Hindlimb muscle (tissue), 1 donor: ENCODE measurements at regions not wholly inside any gene's neighbourhood (a gene's known extent, or its start where the extent isn't known, plus 50 kb on each side); places are given as distances from the start of the nearest gene placed in this dataset.

ENCODE experiments used
- DNase-seq: peaks from one replicate; pipeline ENCODE4 v3.0.0-alpha.2; 2013

DNA sequence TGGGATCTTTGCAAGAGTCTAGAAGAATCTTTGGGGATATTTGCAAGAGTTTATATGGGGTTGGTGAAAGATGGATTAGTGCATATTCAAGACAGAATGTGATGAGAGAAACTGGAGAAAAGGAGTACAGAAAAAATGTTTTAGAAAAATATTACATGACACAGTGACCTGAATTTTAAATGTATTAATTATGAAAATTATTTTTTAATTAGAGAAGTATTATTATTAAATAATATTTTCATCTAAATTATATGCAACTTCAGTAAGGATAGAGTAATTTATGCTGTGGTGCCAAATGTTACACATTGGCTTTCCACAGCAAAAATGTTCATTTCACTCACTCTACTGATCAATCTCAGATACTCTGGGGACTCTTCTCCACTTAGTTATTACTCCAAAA, 1442.8 kb upstream of the SLC39A10 start:
- no peak for DNase-seq

DNA sequence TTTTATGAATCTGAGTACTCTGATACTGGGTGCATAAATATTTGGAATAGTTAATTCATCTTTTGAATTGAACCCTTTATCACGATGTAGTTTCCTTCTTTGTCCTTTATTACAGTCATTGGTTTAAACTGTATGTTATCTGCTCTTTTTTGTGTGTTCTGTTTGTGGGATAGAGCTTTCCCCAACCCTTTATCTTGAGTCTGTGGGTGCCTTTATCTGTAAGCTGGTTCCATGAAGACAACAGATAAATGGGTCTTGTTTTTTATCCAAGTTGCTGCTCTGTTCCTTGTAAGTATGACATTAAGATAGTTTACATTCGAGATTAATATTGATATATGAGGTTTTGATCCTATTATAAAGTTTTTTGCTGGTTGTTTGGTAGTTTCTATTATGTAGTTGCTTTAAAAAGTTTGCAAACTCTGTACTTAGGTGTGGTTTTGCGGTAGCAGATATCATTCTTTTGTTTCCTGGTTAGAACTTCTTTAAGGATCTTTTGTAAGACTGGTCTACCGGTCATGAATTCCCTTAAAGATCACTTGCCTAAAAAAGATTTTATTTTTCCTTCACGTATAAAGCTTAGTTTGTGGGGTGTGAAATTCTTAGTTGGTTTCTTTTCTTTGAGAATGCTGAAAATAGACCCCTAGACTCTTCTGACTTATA, 1451.3 kb upstream of the SLC39A10 start:
- DNase-seq = no peak

DNA sequence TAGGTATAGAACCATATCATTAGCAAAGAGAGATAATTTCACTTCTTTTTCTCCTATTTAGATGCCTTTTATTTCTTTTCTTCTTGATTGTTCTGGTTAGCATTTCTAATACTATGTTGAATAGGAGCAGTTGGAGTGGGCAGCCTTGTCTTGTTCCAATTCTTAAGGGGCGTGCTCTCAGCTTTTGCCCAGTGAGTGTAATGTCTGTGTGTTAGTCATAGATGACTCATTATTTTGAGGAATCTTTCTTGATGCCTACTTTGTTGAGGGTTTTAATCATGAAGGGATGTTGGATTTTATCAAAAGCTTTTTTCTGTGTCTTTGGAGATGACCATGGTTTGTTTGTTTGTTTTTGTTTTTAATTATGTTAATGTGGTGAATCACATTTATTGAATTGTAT, 1453.1 kb upstream of the SLC39A10 start:
- no peak for DNase-seq

DNA sequence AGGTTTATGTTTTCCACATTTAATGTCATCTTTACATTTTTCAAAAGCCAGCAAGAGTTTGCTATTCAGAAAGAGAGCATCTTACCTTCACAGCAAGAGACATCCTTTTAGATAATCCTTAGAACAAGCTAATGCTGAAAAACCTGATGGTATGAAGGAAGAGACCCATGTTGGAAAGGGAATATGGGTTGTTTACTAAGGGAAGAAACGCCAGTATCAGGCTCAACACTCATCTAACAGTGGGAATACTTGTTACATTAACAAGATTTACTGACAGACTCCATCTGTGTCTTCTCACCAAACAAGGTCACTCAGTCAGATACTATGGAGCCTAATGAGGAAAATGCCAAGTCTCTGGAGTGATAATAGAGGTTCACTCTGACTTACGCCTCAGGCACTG, 1474.1 kb upstream of the SLC39A10 start:
- DNase-seq = no peak

DNA sequence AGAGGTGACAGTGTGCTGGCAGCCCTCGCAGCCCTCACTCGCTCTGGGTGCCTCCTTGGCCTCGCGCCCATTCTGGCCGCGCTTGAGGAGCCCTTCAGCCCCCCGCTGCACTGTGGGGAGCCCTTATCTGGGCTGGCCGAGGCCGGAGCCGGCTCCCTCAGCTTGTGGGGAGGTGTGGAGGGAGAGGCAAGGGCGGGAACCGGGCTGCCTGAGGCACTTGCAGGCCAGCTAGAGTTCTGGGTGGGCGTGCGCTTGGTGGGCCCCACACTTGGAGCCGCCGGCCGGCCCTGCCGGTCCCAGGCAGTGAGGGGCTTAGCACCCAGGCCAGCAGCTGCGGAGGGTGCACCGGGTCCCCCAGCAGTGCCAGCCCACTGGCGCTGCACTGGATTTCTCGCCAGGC, 1480.9 kb upstream of the SLC39A10 start:
- no peak for DNase-seq

DNA sequence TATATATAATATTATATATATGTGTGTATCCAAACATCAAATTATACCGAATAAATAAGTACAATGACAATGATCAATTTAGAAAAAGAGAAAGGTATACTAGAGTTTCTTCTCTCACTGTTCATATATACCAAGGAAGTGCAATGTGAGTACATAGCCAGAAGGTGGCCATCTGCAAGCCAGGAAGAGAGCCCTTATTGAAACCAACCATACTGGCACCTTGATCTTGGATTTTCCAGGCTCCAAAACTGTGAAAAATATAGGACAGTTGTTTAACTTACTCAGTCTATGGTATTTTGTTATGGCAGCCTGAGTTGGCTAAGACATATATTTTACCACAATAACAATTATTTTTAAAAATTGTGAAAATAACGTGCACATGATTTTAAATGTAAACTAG, 1490.2 kb upstream of the SLC39A10 start:
- no peak for DNase-seq

DNA sequence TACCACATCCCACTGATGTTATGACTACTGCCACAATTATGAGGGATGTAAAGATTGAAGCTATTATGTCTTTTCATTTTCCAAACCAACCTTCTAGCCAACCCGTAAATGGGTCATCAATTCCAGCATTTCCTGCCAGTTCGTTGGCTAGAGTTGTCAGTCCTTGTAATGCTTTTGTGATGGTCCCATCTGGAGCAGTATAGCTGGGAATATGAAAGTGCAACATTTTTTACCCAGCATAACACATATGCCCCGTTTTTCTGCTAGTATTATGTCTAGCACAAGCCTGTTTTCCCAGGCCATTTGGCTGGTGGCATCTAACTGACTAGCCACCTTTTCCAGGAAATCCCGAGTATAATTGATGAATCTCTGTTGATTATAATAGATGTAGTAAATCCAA, 1501.6 kb upstream of the SLC39A10 start:
- no peak for DNase-seq

DNA sequence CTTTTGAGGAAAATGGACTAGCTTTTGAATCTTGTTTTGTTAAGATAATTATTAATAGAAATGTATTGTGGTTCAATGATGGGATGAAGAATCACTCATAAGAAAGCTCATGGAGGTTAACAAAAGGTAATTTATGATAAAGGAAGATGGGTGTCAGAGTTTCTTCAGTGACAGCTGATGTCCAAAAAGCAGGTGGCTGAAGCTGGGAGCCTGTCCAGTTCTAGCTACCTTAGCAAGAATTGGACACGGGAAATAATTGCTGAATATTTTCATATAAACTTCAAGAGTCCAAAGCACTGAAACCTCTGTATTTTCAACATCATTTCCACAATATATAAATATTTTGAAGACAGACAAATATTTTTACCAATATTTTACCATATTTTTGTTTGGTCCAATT, 1505.8 kb upstream of the SLC39A10 start:
- no peak for DNase-seq

DNA sequence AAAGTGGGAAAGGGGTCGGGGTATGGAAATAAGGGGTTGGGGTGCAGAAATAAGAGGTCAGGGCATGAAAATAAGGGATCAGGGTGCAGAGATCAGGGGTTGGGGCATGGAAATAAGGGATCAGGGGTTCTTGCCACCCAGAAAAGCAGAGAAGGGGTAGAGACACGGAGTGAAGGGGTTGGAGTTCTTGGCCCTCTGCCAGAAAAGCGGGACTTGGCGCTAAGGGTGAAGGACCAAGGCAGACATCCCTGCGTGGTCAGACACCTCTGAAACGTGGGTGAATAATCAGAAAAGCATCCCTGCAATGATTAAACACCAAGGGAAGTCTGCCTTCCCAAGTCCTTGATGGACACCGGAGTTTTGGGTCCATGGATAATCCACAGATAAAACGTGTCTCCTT, 1521.6 kb upstream of the SLC39A10 start:
- no peak for DNase-seq

DNA sequence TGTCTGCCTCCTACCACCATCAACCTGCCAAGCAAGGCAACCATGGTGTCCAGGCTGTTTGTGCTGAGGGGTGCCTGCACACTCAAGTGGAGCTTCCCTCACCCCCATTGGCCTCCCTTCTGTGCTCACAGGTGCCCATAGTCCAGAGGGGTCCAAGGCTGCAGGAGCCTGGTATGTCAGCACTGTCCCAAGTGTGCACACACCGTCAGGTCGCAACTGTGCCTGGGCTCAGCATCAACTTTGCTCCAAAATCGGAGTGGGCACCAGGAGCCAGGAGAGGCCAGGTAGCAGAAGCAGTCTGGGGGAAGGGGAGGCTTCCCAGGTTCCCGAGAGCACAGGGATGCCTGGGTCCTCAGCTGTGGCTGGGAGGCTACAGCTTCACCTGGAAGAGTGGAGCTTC, 1528.2 kb upstream of the SLC39A10 start:
- DNase-seq = no peak

DNA sequence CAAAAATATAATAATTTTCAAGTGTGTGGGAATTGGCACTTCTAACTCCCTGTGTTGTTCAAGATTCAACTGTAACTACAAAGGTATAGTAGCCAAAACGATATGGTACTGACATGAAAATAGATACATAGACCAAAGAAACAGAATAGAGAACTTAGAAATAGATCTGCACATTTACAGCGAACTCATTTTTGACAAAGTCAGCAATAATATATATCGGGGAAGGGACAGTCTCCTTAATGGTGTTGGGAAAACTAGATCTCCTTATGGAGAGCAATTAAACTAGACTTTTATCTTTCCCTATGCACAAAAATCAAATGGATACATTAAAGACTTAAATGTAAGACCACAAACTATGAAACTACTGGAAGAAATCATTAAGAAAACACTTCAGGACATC, 1530.6 kb upstream of the SLC39A10 start:
- DNase-seq = no peak

DNA sequence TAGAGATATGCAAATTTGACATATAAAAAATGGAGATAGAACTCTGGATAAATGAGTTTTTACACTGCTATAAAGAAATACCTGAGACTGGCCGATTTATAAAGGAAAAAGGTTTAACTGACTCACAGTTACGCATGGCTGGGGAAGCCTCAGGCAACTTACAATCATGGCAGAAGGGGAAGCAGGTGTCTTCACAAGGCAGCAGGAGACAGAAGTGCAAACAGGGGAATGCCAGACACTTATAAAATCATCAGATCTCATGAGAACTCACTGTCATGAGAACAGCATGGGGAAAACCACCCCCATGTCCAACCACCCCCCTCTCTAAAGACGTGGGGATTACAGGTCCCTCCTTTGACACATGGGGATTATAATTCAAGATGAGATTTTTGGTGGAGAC, 1540.2 kb upstream of the SLC39A10 start:
- no peak for DNase-seq

DNA sequence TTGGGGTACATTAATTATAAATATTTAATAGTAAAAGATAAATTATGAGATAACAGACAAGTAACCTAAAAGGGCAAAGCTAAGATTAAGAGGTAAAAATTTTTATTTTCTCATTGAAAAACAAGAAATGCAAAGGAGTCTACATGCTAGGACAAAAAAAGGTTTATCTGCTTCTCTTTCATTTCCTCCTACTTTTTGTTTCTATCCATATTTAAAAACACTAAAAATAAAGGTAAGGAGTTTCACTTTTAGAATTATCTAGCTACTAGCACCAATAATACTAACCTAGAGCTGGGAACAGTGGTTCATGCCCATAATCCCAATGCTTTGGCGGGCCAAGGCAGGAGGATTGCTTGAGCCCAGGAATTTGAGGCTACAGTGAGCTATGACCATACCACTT, 1551.7 kb upstream of the SLC39A10 start:
- no peak for DNase-seq

DNA sequence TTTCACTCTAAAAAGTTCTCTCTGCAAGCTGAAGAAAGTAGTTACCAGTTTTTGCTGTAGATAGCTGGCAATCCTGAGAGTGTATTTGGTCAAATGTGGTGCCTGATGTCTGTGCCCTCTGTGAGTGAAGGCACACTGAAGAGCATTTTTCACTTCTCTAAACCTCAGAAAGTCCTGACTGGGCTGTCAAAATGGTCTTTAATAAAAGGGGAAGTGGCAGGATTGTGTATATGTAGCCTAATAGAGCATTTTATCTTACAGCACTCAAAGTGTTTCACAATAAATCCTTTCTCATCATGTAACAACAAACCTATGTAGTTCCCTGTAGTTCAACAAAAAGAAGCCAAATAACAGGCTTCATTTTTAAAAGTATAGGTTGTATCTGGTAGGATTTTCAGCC, 1552.3 kb upstream of the SLC39A10 start:
- DNase-seq = no peak

DNA sequence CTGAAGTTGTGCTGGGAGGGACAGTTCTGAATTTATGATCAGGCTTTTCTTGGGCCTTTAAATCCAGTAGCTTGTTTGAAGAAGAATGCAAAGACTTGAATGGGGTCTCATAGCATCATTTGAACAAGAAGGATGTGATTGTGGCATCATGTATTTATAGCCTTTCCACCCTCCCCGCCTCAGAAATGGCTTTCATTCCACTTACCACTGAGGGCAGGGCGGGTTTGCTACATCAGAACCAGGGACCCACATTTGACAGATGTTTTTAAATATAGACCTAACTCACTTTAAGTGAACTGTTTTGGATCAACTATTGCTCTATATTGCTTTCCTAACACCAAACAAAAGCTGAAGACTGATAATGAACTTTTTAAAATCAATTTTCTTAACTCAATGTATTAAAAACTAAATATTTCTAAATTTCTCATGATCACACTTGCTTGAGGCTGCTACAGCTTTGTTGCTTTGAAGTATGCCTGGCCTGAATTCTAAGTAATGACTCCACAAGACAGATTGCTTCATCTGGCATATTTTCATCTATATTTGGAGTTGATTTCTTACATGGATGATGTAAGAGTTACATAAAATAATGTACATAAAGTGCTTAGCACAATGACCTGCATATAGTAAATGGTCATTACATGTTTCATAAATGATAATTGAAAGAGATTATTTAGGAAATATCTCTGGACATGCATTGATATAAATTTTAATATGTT, 1552.9 kb upstream of the SLC39A10 start:
- DNase-seq = no peak

DNA sequence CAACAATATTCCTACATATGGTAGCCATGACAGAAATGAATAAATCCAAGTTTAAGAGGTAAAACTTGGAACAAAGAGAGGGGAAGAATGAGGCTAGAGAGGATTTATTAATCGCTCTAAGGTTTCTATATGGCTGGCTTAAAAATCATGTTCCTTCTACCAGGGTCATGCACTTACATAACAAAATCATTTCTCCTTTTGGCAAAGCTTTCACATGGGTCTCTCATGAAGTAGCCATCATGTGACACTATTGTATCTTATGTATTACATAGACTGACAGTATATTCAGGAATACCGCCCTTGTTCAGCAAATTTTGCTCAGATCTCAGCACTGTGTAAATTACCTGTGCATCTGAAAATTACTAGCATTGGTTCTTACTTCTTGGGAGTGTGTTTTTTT, 1554.5 kb upstream of the SLC39A10 start:
- no peak for DNase-seq

DNA sequence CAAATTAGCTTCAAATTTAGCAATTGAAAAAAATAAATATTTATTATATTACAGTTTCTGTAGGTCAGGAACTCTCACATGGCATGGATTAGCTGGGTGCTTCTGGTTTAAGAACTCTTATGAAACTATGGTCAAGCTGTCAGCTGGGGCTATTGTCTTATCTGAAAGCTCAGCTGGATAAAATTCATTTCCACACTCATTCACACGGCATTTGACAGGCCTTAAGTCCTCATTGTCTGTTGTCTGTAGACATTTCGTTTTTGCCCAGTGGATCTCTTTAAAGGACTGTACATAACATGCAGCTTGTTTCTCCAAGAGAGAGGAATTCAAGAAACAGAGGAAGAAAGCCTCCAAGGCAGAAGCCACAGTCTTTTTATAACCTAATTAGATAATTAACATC, 1556.8 kb upstream of the SLC39A10 start:
- DNase-seq = no peak

DNA sequence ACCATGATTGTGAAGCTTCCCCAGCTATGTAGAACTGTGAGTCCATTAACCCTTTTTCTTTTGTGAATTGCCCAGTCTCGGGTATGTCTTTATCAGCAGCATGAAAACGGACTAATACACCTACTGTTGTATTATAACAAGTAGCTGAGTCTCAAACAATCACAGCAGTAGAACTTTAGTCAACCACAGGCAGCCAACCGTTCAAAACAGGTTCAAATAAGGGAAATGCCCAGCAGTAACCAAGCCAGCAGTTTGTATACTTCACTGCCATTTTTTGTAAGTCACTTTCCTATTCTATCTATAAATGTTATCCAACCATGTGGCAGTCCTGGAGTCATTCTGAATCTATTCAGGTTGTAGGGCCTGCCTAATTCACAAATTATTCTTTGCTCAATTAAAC, 1560.6 kb upstream of the SLC39A10 start:
- no peak for DNase-seq

DNA sequence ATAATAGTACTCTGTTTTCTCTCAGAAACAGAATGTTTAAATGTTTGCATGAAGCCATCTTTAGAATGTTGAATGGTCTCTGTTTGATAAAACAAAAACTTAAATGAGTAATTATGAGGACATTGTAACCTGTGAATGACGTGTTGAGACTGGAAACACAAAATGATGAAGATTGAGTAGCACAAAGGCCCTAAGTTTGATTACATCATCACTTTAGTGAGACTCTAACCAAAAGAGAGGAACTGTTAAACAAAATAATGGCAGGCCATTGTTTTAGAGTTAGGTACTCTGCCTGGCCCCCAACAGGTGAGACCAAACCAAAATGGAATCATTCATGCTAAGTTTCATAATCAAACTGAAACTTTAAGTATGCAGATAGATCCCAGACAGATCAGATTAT, 1561.7 kb upstream of the SLC39A10 start:
- no peak for DNase-seq

DNA sequence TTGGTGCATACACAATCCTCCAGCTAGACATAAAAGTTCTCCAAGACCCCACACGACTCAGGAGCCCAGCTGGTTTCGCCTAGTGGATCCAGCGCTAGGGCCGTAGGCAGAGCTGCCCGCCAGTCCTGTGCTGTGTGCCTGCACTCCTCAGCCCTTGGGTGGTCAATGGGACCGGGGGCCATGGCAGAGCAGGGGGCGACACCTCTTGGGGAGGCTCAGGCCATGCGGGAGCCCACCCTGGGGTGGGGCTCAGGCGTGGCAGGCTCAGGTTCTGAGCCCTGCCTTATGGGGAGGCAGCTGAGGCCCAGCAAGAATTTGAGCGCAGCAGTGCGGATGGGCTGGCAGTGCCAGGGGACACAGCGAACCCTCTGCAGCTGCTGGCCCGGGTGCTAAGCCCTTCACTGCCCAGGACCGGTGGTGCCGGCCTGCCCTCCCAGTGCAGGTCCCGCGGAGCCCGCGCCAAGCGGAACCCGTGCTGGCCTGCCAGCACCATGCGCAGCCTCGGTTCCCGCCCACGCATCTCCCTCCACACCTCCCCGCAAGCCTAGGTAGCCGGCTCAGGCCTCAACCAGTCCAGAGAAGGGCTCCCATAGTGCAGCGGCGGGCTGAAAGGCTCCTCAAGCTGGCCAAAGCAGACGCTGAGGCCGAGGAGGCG, 1566.6 kb upstream of the SLC39A10 start:
- no peak for DNase-seq

DNA sequence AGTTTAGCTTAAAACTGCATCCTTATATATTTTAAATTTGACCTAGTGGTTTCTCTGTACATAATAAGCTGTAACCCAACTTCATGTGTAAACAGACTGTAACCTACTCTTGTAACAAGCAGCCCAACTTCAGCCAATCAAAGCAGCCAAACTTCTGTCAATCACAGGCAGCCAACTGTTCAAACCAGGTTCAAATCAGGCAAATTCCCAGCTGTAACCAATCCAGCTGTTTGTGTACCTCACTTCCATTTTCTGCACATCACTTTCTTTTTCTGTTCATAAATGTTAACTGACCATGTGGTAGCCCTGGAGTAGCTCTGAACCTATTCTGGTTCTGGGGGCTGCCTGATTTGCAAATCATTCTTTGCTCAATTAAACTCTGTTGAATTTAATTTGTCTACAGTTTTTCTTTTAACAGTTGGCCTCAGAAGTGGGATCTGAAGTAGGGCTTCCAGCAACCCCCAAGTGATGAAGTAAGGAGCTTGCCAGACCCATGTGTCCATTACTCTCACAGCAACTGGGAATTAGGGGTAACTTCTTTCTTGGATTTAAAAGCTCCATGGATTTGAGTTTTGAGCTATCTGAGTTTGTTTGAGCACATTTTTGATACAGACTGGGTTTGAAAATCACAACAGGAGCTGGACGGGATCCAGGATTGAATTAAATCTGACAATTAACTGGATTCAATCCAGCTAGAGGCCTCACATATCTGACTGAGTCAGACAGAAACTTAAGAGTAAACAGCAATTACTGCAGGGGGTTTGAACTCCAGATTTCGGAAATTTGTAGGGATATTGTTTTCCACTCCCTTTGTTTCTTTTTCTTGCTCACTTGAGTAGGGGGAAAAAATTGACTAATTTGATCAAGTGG, 1569.7 kb upstream of the SLC39A10 start:
- peak; percentile 8 for DNase-seq

DNA sequence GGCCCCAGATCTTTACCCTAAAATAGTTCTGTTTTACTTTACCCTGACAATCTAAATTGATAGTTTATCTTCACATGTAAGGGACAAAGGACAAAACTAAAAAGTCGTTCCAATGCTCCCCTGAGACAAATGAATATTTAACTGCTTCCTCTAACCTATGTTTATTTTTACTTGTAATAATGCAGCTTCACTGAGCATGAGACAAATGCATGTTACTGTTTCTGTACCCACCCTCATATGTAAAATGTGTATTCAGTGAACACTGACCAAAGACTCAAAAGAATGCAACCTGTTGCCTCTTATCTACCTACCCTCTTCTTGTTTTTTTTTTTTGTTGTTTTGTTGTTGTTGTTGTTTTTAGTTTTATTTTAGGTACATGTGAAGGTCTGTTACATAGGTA, 1570.9 kb upstream of the SLC39A10 start:
- DNase-seq = no peak

DNA sequence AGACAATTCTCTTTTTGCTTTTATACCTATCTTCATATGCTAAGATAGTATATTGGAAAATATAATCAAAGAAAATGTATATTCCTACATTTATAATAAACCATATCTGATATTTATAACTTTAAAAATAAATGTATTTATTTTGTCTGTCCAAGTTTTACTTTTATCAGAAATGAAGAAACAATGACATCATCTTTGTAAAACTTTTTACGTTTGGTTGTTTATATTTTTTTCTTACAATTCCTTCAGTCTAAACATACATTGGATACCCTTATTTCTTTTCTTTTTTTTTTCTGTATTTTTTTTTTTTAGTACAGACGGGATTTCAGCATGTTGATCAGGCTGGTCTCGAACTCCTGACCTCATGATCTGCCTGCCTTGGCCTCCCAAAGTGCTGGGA, 1577.0 kb upstream of the SLC39A10 start:
- DNase-seq = no peak
